ENCODE measurements at regions not wholly inside any gene's neighbourhood (a gene's known extent, or its start where the extent isn't known, plus 50 kb on each side); places are given as distances from the start of the nearest gene placed in this dataset.

GRCh38 chr1:199954699-199955098 lies 72.8 kb upstream of the NR5A2 start:
- peak; percentile 24 for DNase-seq

GRCh38 chr1:199955235-199955634 lies 72.3 kb upstream of the NR5A2 start:
- DNase-seq: no peak

- DNase-seq: no peak
Observed at GRCh38 chr1:199956005-199956404, 71.5 kb upstream of the NR5A2 start.

GRCh38 chr1:199959033-199959774 lies 68.3 kb upstream of the NR5A2 start:
- no peak for DNase-seq

- no peak for DNase-seq
Observed at GRCh38 chr1:199959775-199960110, 67.8 kb upstream of the NR5A2 start.

GRCh38 chr1:199970125-199970524 lies 57.4 kb upstream of the NR5A2 start:
- no peak for DNase-seq

- peak; percentile 65 for DNase-seq
Observed at GRCh38 chr1:199976496-199977144, 50.9 kb upstream of the NR5A2 start.

Data from eye (tissue), 1 donor.